H1 (cell line): ENCODE measurements at regions not wholly inside any gene's neighbourhood (a gene's known extent, or its start where the extent isn't known, plus 50 kb on each side); places are given as distances from the start of the nearest gene placed in this dataset.

Experiments used
- E2F6 ChIP-seq: IDR thresholded peaks from 2 replicates; pipeline ENCODE4 v1.6.1; 2012; ENCODE audit warnings: inconsistent platforms
- JUN ChIP-seq: IDR thresholded peaks from 2 replicates; pipeline ENCODE4 v1.6.1; 2011; ENCODE audit warnings: low read depth, mild to moderate bottlenecking, improper control_type of control experiment, low read length
- NANOG ChIP-seq: IDR thresholded peaks from 2 replicates; pipeline ENCODE4 v1.6.1; 2011; ENCODE audit warnings: low read length, low read depth, mild to moderate bottlenecking, inconsistent platforms; ENCODE audit not compliant: insufficient read depth, poor library complexity, severe bottlenecking
- POU5F1 ChIP-seq: IDR thresholded peaks from 2 replicates; pipeline ENCODE4 v1.6.1; 2011; ENCODE audit warnings: low read depth, mild to moderate bottlenecking, low read length, moderate library complexity
- TBP ChIP-seq: IDR thresholded peaks from 2 replicates; pipeline ENCODE4 v1.6.1; 2011; ENCODE audit warnings: low read depth, low read length, improper control_type of control experiment
- USF2 ChIP-seq: IDR thresholded peaks from 2 replicates; pipeline ENCODE4 v1.6.1; 2011; ENCODE audit warnings: low read length, improper control_type of control experiment
- YY1 ChIP-seq: IDR thresholded peaks from 2 replicates; pipeline ENCODE4 v1.6.1; 2011; ENCODE audit warnings: low read depth, mild to moderate bottlenecking, low read length

GRCh38 chr20:19867940-19868371, 109.9 kb downstream of the RIN2 start (continued):
- TF ChIP-seq USF2 (no peak), TBP (no peak), YY1 (no peak), E2F6 (no peak), JUN (no peak), POU5F1 (no peak), NANOG (no peak)
